Testis (tissue), 2 donors: ENCODE measurements at regions not wholly inside any gene's neighbourhood (a gene's known extent, or its start where the extent isn't known, plus 50 kb on each side); places are given as distances from the start of the nearest gene placed in this dataset.

Experiments
- POLR2A ChIP-seq: fragments of 450-650 bp; IDR thresholded peaks from one replicate; pipeline ENCODE4 v1.6.1; 2017; ENCODE audit warnings: antibody characterized with exemption, mild to moderate bottlenecking, moderate library complexity
- TF ChIP-seq, protein P1 (sequence below), 3 experiments: fragments of 450-650 bp in 2 of 3; fragments of 200-600 bp in 1 of 3; sonication (generic) in 1 of 3; IDR thresholded peaks; one replicate each; pipeline ENCODE4 v1.5.1; 2016 to 2019; ENCODE audit warnings: antibody characterized with exemption in 3 of 3, mild to moderate bottlenecking in 2 of 3, moderate library complexity in 1 of 3

DNA sequence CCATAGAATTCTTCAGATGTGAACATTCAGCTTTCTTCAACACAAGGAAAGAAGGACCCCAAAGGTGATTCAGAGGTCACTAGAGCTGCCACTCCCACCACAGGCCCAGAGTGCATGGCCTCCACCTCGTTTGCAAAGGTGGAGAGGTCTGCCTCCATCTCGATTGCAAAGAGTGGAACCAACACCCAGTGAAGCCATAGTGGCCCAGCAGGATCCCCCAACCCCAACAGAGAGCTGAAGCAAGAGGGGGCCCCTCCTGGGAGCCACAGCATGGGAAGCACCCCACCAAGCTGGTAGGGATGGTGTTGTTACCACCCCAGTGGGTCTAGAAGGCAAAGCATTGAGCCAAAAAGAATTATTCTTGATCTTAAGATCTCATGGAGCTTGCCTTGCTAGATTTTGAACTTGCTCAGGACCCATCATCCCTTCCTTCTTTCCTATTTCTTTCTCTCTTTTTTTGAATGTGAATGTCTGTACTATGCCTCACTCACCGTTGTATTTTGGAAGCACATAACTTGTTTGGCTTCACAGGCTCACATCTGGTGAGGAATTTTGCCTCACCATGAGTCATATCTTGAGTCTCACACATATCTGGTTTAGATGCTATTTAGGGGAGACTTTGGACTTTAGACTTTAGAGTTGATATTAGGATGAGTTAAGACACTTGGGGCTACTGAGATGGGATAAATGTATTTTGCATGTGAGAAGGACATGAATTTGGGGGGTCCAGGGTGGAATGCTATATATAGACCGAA lies 119.2 kb downstream of the ANKRD60 start:
- TF ChIP-seq, protein P1, sequence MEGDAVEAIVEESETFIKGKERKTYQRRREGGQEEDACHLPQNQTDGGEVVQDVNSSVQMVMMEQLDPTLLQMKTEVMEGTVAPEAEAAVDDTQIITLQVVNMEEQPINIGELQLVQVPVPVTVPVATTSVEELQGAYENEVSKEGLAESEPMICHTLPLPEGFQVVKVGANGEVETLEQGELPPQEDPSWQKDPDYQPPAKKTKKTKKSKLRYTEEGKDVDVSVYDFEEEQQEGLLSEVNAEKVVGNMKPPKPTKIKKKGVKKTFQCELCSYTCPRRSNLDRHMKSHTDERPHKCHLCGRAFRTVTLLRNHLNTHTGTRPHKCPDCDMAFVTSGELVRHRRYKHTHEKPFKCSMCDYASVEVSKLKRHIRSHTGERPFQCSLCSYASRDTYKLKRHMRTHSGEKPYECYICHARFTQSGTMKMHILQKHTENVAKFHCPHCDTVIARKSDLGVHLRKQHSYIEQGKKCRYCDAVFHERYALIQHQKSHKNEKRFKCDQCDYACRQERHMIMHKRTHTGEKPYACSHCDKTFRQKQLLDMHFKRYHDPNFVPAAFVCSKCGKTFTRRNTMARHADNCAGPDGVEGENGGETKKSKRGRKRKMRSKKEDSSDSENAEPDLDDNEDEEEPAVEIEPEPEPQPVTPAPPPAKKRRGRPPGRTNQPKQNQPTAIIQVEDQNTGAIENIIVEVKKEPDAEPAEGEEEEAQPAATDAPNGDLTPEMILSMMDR (IDR thresholded peaks at IDR 0.05): no peak
- TF ChIP-seq POLR2A: no peak
